PC-9 (cell line): ENCODE measurements at regions not wholly inside any gene's neighbourhood (a gene's known extent, or its start where the extent isn't known, plus 50 kb on each side); places are given as distances from the start of the nearest gene placed in this dataset.

Experiments
- EZH2 ChIP-seq: fragments of 200-600 bp; sonication (generic); IDR thresholded peaks from 2 replicates; pipeline ENCODE4 v1.8.0; 2017; ENCODE audit warnings: antibody characterized with exemption, low read depth
- TF ChIP-seq, protein P1 (sequence below): fragments of 200-600 bp; sonication (generic); conservative IDR thresholded peaks from 2 replicates; pipeline ENCODE4 v1.6.1; 2017; ENCODE audit warnings: mixed run types, antibody characterized with exemption, mild to moderate bottlenecking, moderate library complexity

DNA sequence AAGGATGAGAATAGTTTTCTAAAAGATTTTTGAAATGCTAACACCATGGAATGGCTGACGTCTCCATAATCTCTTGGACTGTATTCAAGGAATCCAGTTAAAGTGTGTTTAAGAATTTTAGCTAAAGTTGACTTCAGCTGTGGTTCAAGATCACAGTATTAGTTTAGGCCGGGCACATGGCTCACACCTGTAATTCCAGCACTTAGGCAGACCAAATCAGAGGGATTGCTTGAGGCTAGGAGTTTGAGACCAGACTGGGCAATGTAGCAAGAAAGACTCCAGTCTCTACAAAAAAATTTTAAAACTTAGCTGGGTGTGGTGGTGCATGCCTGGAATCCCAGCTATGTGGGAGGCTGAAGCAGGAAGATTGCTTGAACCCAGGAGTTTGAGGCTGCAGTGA, 68.2 kb downstream of the RFPL4B start:
- no peak for TF ChIP-seq EZH2
- TF ChIP-seq, protein P1, sequence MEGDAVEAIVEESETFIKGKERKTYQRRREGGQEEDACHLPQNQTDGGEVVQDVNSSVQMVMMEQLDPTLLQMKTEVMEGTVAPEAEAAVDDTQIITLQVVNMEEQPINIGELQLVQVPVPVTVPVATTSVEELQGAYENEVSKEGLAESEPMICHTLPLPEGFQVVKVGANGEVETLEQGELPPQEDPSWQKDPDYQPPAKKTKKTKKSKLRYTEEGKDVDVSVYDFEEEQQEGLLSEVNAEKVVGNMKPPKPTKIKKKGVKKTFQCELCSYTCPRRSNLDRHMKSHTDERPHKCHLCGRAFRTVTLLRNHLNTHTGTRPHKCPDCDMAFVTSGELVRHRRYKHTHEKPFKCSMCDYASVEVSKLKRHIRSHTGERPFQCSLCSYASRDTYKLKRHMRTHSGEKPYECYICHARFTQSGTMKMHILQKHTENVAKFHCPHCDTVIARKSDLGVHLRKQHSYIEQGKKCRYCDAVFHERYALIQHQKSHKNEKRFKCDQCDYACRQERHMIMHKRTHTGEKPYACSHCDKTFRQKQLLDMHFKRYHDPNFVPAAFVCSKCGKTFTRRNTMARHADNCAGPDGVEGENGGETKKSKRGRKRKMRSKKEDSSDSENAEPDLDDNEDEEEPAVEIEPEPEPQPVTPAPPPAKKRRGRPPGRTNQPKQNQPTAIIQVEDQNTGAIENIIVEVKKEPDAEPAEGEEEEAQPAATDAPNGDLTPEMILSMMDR: no peak
